GM23338 (cell line): ENCODE measurements at regions not wholly inside any gene's neighbourhood (a gene's known extent, or its start where the extent isn't known, plus 50 kb on each side); places are given as distances from the start of the nearest gene placed in this dataset.

Source experiments
- ATAC-seq: fragments of 200-7000 bp; cut with Tn5 transposase; 3 replicates; pipeline ENCODE4 v1.9.1; 2020
- DNase-seq: peaks from one replicate; pipeline ENCODE4 v3.0.0-alpha.2; 2015; ENCODE audit warnings: low spot score
- H2AFZ ChIP-seq: fragments of 200-600 bp; sonication (generic); 2 replicates; pipeline ENCODE4 v1.8.0; 2016; ENCODE audit warnings: antibody characterized with exemption, mild to moderate bottlenecking, moderate library complexity
- H3F3A ChIP-seq: fragments of 200-600 bp; sonication (generic); replicated peaks from 2 replicates; pipeline ENCODE4 v1.8.0; 2017; ENCODE audit warnings: antibody characterized with exemption, mixed run types, low read depth
- H3K27ac ChIP-seq: fragments of 200-600 bp; sonication (generic); 2 replicates; pipeline ENCODE4 v1.6.1; 2016; ENCODE audit warnings: low read depth
- H3K27me3 ChIP-seq: fragments of 200-600 bp; sonication (generic); 2 replicates; pipeline ENCODE4 v1.8.0; 2016; ENCODE audit warnings: mild to moderate bottlenecking, mixed run types, moderate library complexity; ENCODE audit not compliant: insufficient read depth
- H3K36me3 ChIP-seq: fragments of 200-600 bp; sonication (generic); 2 replicates; pipeline ENCODE4 v1.8.0; 2016; ENCODE audit warnings: mild to moderate bottlenecking; ENCODE audit not compliant: insufficient read depth
- H3K4me1 ChIP-seq: fragments of 200-600 bp; sonication (generic); 2 replicates; pipeline ENCODE4 v1.8.0; 2016; ENCODE audit warnings: mild to moderate bottlenecking, moderate library complexity; ENCODE audit not compliant: insufficient read depth
- H3K4me2 ChIP-seq: fragments of 200-600 bp; sonication (generic); 2 replicates; pipeline ENCODE4 v1.7.1; 2017; ENCODE audit warnings: mixed run types
- H3K4me3 ChIP-seq: fragments of 200-600 bp; sonication (generic); 2 replicates; pipeline ENCODE4 v1.6.1; 2016; ENCODE audit warnings: mixed run types
- H3K79me2 ChIP-seq: fragments of 200-600 bp; sonication (generic); replicated peaks from 2 replicates; pipeline ENCODE4 v1.8.0; 2017; ENCODE audit warnings: mild to moderate bottlenecking; ENCODE audit not compliant: insufficient read depth
- H3K9me2 ChIP-seq: fragments of 200-600 bp; sonication (generic); 2 replicates; pipeline ENCODE4 v1.8.0; 2017; ENCODE audit not compliant: insufficient read depth
- H4K20me1 ChIP-seq: fragments of 200-600 bp; sonication (generic); replicated peaks from 2 replicates; pipeline ENCODE4 v1.8.0; 2017; ENCODE audit warnings: mild to moderate bottlenecking; ENCODE audit not compliant: insufficient read depth
- H3K27ac Mint-ChIP-seq: 2 replicates; pipeline ENCODE4 v1.8.0; 2020; ENCODE audit warnings: inconsistent platforms, mild to moderate bottlenecking, moderate library complexity, mixed read lengths
- H3K27me3 Mint-ChIP-seq: 3 replicates; pipeline ENCODE4 v1.8.0; 2022; ENCODE audit warnings: low read depth, mild to moderate bottlenecking, moderate library complexity, mixed read lengths, inconsistent platforms; ENCODE audit not compliant: insufficient read depth, poor library complexity
- H3K36me3 Mint-ChIP-seq: 3 replicates; pipeline ENCODE4 v1.8.0; 2021; ENCODE audit warnings: low read depth, mild to moderate bottlenecking, inconsistent platforms, moderate library complexity, mixed read lengths
- H3K4me1 Mint-ChIP-seq: 3 replicates; pipeline ENCODE4 v1.8.0; 2020; ENCODE audit warnings: mild to moderate bottlenecking, inconsistent platforms, mixed read lengths
- H3K4me3 Mint-ChIP-seq: 3 replicates; pipeline ENCODE4 v1.8.0; 2021; ENCODE audit warnings: moderate library complexity, mild to moderate bottlenecking, inconsistent platforms, mixed read lengths
- H3K9me3 Mint-ChIP-seq: 3 replicates; pipeline ENCODE4 v1.8.0; 2020; ENCODE audit warnings: moderate library complexity, mild to moderate bottlenecking, inconsistent platforms, mixed read lengths
- CREB1 ChIP-seq: fragments of 250-450 bp; sonication (Bioruptor Pico); IDR thresholded peaks from 2 replicates; pipeline ENCODE4 v1.5.0; 2020; ENCODE audit warnings: low read depth, mild to moderate bottlenecking, moderate library complexity
- ETS1 ChIP-seq: IDR thresholded peaks from 2 replicates; pipeline ENCODE4 v1.6.1; 2016; ENCODE audit warnings: antibody characterized with exemption
- EZH2 ChIP-seq: fragments of 200-600 bp; sonication (generic); IDR thresholded peaks from one replicate; pipeline ENCODE4 v1.8.0; 2017; ENCODE audit warnings: antibody characterized with exemption, mild to moderate bottlenecking, low read depth; ENCODE audit not compliant: unreplicated experiment
- EZH2phosphoT487 ChIP-seq: fragments of 200-600 bp; sonication (generic); IDR thresholded peaks from one replicate; pipeline ENCODE4 v1.8.1; 2018; ENCODE audit warnings: antibody characterized with exemption; ENCODE audit not compliant: unreplicated experiment
- JUNB ChIP-seq: IDR thresholded peaks from one replicate; pipeline ENCODE4 v1.6.1; 2016; ENCODE audit warnings: antibody characterized with exemption; ENCODE audit not compliant: unreplicated experiment
- NANOG ChIP-seq: IDR thresholded peaks from 2 replicates; pipeline ENCODE4 v1.6.1; 2016; ENCODE audit warnings: antibody characterized with exemption, borderline replicate concordance
- POLR2AphosphoS5 ChIP-seq: IDR thresholded peaks from 2 replicates; pipeline ENCODE4 v1.6.1; 2016; ENCODE audit warnings: antibody characterized with exemption, low read depth
- STAT1 ChIP-seq: IDR thresholded peaks from one replicate; pipeline ENCODE4 v1.6.1; 2016; ENCODE audit warnings: antibody characterized with exemption; ENCODE audit not compliant: unreplicated experiment
- ZNF331 ChIP-seq: fragments of 250-450 bp; sonication (Bioruptor Pico); IDR thresholded peaks from 2 replicates; pipeline ENCODE4 v1.5.0; 2020; ENCODE audit warnings: low read depth, mild to moderate bottlenecking, moderate library complexity
- TF ChIP-seq, protein P1 (sequence below): fragments of 250-450 bp; sonication (Bioruptor Pico); IDR thresholded peaks from 2 replicates; pipeline ENCODE4 v1.5.0; 2020; ENCODE audit warnings: mild to moderate bottlenecking, moderate library complexity
- TF ChIP-seq, protein P2 (sequence below), 2 experiments: fragments of 200-600 bp in 1 of 2; sonication (generic) in 1 of 2; conservative IDR thresholded peaks; 2 replicates each; pipeline versions ENCODE4 v1.5.1 to v1.6.1; 2016 to 2017; ENCODE audit warnings: antibody characterized with exemption in 2 of 2, low read depth in 2 of 2, mild to moderate bottlenecking in 2 of 2, moderate library complexity in 1 of 2
- TF ChIP-seq, protein P3 (sequence below): IDR thresholded peaks from one replicate; pipeline ENCODE4 v1.6.1; 2018; ENCODE audit warnings: antibody characterized with exemption; ENCODE audit not compliant: unreplicated experiment

DNA sequence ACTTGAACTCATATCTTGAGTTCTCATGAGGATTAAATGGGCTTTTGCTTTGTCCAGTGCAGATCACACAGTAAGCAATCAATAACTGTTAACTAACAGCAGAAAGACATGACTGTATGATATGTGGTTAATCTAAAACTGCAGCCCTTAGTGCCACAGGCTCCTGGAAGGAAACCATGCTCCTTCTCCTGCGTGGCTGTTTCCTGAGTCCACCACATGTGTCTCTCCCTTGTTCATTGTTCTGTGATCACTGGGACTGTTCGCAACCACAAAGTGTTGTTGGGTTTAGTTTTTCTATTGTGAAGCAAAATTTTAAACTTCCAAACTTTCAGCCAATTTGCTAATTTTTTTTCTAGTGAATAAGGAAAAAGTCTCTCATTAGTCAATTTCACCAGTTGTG, 130.9 kb upstream of the PTPRM start (continued):
- TF ChIP-seq, protein P1, sequence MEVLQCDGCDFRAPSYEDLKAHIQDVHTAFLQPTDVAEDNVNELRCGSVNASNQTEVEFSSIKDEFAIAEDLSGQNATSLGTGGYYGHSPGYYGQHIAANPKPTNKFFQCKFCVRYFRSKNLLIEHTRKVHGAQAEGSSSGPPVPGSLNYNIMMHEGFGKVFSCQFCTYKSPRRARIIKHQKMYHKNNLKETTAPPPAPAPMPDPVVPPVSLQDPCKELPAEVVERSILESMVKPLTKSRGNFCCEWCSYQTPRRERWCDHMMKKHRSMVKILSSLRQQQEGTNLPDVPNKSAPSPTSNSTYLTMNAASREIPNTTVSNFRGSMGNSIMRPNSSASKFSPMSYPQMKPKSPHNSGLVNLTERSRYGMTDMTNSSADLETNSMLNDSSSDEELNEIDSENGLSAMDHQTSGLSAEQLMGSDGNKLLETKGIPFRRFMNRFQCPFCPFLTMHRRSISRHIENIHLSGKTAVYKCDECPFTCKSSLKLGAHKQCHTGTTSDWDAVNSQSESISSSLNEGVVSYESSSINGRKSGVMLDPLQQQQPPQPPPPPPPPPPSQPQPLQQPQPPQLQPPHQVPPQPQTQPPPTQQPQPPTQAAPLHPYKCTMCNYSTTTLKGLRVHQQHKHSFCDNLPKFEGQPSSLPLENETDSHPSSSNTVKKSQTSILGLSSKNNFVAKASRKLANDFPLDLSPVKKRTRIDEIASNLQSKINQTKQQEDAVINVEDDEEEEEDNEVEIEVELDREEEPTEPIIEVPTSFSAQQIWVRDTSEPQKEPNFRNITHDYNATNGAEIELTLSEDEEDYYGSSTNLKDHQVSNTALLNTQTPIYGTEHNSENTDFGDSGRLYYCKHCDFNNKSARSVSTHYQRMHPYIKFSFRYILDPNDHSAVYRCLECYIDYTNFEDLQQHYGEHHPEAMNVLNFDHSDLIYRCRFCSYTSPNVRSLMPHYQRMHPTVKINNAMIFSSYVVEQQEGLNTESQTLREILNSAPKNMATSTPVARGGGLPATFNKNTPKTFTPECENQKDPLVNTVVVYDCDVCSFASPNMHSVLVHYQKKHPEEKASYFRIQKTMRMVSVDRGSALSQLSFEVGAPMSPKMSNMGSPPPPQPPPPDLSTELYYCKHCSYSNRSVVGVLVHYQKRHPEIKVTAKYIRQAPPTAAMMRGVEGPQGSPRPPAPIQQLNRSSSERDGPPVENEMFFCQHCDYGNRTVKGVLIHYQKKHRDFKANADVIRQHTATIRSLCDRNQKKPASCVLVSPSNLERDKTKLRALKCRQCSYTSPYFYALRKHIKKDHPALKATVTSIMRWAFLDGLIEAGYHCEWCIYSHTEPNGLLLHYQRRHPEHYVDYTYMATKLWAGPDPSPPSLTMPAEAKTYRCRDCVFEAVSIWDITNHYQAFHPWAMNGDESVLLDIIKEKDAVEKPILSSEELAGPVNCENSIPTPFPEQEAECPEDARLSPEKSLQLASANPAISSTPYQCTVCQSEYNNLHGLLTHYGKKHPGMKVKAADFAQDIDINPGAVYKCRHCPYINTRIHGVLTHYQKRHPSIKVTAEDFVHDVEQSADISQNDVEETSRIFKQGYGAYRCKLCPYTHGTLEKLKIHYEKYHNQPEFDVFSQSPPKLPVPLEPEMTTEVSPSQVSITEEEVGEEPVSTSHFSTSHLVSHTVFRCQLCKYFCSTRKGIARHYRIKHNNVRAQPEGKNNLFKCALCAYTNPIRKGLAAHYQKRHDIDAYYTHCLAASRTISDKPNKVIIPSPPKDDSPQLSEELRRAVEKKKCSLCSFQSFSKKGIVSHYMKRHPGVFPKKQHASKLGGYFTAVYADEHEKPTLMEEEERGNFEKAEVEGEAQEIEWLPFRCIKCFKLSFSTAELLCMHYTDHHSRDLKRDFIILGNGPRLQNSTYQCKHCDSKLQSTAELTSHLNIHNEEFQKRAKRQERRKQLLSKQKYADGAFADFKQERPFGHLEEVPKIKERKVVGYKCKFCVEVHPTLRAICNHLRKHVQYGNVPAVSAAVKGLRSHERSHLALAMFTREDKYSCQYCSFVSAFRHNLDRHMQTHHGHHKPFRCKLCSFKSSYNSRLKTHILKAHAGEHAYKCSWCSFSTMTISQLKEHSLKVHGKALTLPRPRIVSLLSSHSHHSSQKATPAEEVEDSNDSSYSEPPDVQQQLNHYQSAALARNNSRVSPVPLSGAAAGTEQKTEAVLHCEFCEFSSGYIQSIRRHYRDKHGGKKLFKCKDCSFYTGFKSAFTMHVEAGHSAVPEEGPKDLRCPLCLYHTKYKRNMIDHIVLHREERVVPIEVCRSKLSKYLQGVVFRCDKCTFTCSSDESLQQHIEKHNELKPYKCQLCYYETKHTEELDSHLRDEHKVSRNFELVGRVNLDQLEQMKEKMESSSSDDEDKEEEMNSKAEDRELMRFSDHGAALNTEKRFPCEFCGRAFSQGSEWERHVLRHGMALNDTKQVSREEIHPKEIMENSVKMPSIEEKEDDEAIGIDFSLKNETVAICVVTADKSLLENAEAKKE (CRISPR knock-in tag) = no peak
- TF ChIP-seq STAT1 = no peak
- TF ChIP-seq ZNF331 (CRISPR knock-in tag) = no peak
- TF ChIP-seq POLR2AphosphoS5 = no peak
- TF ChIP-seq ETS1 = no peak

- no peak for DNase-seq
- H3K4me3 Mint-ChIP-seq = no peak overlapping the region
- no peaks in the 10 kb centered on the region for H3K9me3 Mint-ChIP-seq
- no peak overlapping the region for H3K27ac Mint-ChIP-seq
- Histone ChIP-seq H4K20me1 (no peaks in the 10 kb centered on the region), H3K27me3 (no peaks in the 10 kb centered on the region), H3K27ac (no peak overlapping the region), H3K4me2 (no peak overlapping the region), H3K36me3 (no peaks in the 10 kb centered on the region), H3F3A (no peaks in the 10 kb centered on the region), H3K4me3 (no peak overlapping the region), H3K4me1 (no peaks in the 10 kb centered on the region), H3K79me2 (no peaks in the 10 kb centered on the region), H2AFZ (no peak overlapping the region; the same call in none of the 2 replicates), H3K9me2 (no peaks in the 10 kb centered on the region)
- TF ChIP-seq, protein P2, sequence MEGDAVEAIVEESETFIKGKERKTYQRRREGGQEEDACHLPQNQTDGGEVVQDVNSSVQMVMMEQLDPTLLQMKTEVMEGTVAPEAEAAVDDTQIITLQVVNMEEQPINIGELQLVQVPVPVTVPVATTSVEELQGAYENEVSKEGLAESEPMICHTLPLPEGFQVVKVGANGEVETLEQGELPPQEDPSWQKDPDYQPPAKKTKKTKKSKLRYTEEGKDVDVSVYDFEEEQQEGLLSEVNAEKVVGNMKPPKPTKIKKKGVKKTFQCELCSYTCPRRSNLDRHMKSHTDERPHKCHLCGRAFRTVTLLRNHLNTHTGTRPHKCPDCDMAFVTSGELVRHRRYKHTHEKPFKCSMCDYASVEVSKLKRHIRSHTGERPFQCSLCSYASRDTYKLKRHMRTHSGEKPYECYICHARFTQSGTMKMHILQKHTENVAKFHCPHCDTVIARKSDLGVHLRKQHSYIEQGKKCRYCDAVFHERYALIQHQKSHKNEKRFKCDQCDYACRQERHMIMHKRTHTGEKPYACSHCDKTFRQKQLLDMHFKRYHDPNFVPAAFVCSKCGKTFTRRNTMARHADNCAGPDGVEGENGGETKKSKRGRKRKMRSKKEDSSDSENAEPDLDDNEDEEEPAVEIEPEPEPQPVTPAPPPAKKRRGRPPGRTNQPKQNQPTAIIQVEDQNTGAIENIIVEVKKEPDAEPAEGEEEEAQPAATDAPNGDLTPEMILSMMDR (conservative IDR thresholded peaks at IDR 0.05; ENCODE audit: low read depth in 2 of 2) = no peak
- TF ChIP-seq NANOG = no peak
- TF ChIP-seq CREB1 = no peak
- TF ChIP-seq EZH2phosphoT487 = no peak
- TF ChIP-seq, protein P3, sequence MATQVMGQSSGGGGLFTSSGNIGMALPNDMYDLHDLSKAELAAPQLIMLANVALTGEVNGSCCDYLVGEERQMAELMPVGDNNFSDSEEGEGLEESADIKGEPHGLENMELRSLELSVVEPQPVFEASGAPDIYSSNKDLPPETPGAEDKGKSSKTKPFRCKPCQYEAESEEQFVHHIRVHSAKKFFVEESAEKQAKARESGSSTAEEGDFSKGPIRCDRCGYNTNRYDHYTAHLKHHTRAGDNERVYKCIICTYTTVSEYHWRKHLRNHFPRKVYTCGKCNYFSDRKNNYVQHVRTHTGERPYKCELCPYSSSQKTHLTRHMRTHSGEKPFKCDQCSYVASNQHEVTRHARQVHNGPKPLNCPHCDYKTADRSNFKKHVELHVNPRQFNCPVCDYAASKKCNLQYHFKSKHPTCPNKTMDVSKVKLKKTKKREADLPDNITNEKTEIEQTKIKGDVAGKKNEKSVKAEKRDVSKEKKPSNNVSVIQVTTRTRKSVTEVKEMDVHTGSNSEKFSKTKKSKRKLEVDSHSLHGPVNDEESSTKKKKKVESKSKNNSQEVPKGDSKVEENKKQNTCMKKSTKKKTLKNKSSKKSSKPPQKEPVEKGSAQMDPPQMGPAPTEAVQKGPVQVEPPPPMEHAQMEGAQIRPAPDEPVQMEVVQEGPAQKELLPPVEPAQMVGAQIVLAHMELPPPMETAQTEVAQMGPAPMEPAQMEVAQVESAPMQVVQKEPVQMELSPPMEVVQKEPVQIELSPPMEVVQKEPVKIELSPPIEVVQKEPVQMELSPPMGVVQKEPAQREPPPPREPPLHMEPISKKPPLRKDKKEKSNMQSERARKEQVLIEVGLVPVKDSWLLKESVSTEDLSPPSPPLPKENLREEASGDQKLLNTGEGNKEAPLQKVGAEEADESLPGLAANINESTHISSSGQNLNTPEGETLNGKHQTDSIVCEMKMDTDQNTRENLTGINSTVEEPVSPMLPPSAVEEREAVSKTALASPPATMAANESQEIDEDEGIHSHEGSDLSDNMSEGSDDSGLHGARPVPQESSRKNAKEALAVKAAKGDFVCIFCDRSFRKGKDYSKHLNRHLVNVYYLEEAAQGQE = no peak
- TF ChIP-seq ZNF331 (CRISPR knock-in tag) = no peak
- no peak for TF ChIP-seq JUNB
- no peak for TF ChIP-seq EZH2
- no peak for TF ChIP-seq STAT1
- H3K27me3 Mint-ChIP-seq = no peaks in the 10 kb centered on the region
- peaks cover 4% of the 10 kb centered on the region; the same call in 2 of the 3 replicates for H3K4me1 Mint-ChIP-seq
- H3K36me3 Mint-ChIP-seq = no peaks in the 10 kb centered on the region
- ATAC-seq = no peak
These were observed 129.2 kb upstream of the PTPRM start for GRCh38 chr18:7437870-7438269.
